Neural cell (in vitro differentiated cells): ENCODE measurements at regions not wholly inside any gene's neighbourhood (a gene's known extent, or its start where the extent isn't known, plus 50 kb on each side); places are given as distances from the start of the nearest gene placed in this dataset.

Source experiments
- H2AFZ ChIP-seq: fragments of 200-600, 300-800 bp; sonication (generic), shearing (Covaris generic); 2 replicates; pipeline ENCODE4 v1.6.0; 2014; ENCODE audit warnings: low read depth, mild to moderate bottlenecking, antibody characterized with exemption, low read length, moderate library complexity
- H3F3A ChIP-seq: fragments of 200-600 bp; shearing (Covaris generic); 2 replicates; pipeline ENCODE4 v1.6.1; 2016; ENCODE audit warnings: mild to moderate bottlenecking, moderate library complexity, mixed read lengths, antibody characterized with exemption, low read length; ENCODE audit not compliant: insufficient read depth, poor library complexity, severe bottlenecking
- H3K27ac ChIP-seq: fragments of 200-600, 300-800 bp; sonication (generic), shearing (Covaris generic); 2 replicates; pipeline ENCODE4 v1.5.1; 2014; ENCODE audit warnings: mild to moderate bottlenecking, low read length, moderate library complexity
- H3K27me3 ChIP-seq: fragments of 300-800, 200-600 bp; sonication (generic), shearing (Covaris generic); 2 replicates; pipeline ENCODE4 v1.6.0; 2014; ENCODE audit warnings: mild to moderate bottlenecking, low read depth, low read length, moderate library complexity; ENCODE audit not compliant: insufficient read depth
- H3K36me3 ChIP-seq: fragments of 300-800, 200-600 bp; sonication (generic), shearing (Covaris generic); 2 replicates; pipeline ENCODE4 v1.5.1; 2014; ENCODE audit warnings: mild to moderate bottlenecking, antibody characterized with exemption, low read length, moderate library complexity; ENCODE audit not compliant: insufficient read depth
- H3K4me2 ChIP-seq: fragments of 300-800, 200-600 bp; sonication (generic), shearing (Covaris generic); 2 replicates; pipeline ENCODE4 v1.6.0; 2014; ENCODE audit warnings: mild to moderate bottlenecking, low read length
- H3K4me3 ChIP-seq: fragments of 300-800, 200-600 bp; sonication (generic), shearing (Covaris generic); 2 replicates; pipeline ENCODE4 v1.5.1; 2014; ENCODE audit warnings: mild to moderate bottlenecking, low read length, moderate library complexity
- H3K79me2 ChIP-seq: fragments of 200-600 bp; shearing (Covaris generic); replicated peaks from 2 replicates; pipeline ENCODE4 v1.6.0; 2014; ENCODE audit warnings: mild to moderate bottlenecking, low read length, moderate library complexity; ENCODE audit not compliant: insufficient read depth
- H3K9ac ChIP-seq: fragments of 300-800, 200-600 bp; sonication (generic), shearing (Covaris generic); 2 replicates; pipeline ENCODE4 v1.6.1; 2016; ENCODE audit warnings: mild to moderate bottlenecking, low read length, mixed read lengths
- H3K9me2 ChIP-seq: fragments of 200-600 bp; shearing (Covaris generic); 2 replicates; pipeline ENCODE4 v1.6.1; 2016; ENCODE audit warnings: mild to moderate bottlenecking, low read length, mixed read lengths; ENCODE audit not compliant: insufficient read depth
- H3K9me3 ChIP-seq: fragments of 200-600, 300-800 bp; sonication (generic), shearing (Covaris generic); 2 replicates; pipeline ENCODE4 v1.6.1; 2016; ENCODE audit warnings: mild to moderate bottlenecking, mixed run types, low read length, moderate library complexity, mixed read lengths
- H4K20me1 ChIP-seq: fragments of 200-600 bp; shearing (Covaris generic); 2 replicates; pipeline ENCODE4 v1.6.1; 2016; ENCODE audit warnings: mild to moderate bottlenecking, mixed run types; ENCODE audit not compliant: insufficient read depth
- CTCF ChIP-seq: fragments of 450-650 bp; IDR thresholded peaks from 2 replicates; pipeline ENCODE4 v1.5.1; 2014; ENCODE audit warnings: antibody characterized with exemption, mild to moderate bottlenecking, moderate library complexity; ENCODE audit not compliant: poor library complexity, severe bottlenecking
- EP300 ChIP-seq: fragments of 450-650 bp; conservative IDR thresholded peaks from 2 replicates; pipeline ENCODE4 v1.6.1; 2014; ENCODE audit warnings: antibody characterized with exemption, mild to moderate bottlenecking, moderate library complexity; ENCODE audit not compliant: poor library complexity, severe bottlenecking
- EZH2 ChIP-seq: fragments of 200-600, 300-800 bp; shearing (Covaris generic), sonication (generic); IDR thresholded peaks from 2 replicates; pipeline ENCODE4 v1.6.1; 2014; ENCODE audit warnings: antibody characterized with exemption, low read length, borderline replicate concordance, mild to moderate bottlenecking; ENCODE audit not compliant: insufficient read depth, poor library complexity, severe bottlenecking
- MXI1 ChIP-seq: fragments of 450-650 bp; conservative IDR thresholded peaks from 2 replicates; pipeline ENCODE4 v1.6.1; 2014; ENCODE audit warnings: antibody characterized with exemption, mild to moderate bottlenecking; ENCODE audit not compliant: poor library complexity, severe bottlenecking
- POLR2AphosphoS5 ChIP-seq: IDR thresholded peaks from 2 replicates; pipeline ENCODE4 v1.6.1; 2012
- RAD21 ChIP-seq: fragments of 450-650 bp; conservative IDR thresholded peaks from 2 replicates; pipeline ENCODE4 v1.6.1; 2014; ENCODE audit warnings: antibody characterized with exemption, mild to moderate bottlenecking, moderate library complexity
- REST ChIP-seq: IDR thresholded peaks from 2 replicates; pipeline ENCODE4 v1.6.1; 2012; ENCODE audit warnings: borderline replicate concordance
- SMC3 ChIP-seq: fragments of 450-650 bp; conservative IDR thresholded peaks from 2 replicates; pipeline ENCODE4 v1.6.1; 2014; ENCODE audit warnings: antibody characterized with exemption, mild to moderate bottlenecking, moderate library complexity; ENCODE audit not compliant: poor library complexity
- TAF1 ChIP-seq: IDR thresholded peaks from 2 replicates; pipeline ENCODE4 v1.6.1; 2012; ENCODE audit warnings: low read depth

- Histone ChIP-seq H3K79me2 (peaks cover 3% of the 10 kb centered on the region), H3K9me3 (no peaks in the 10 kb centered on the region), H3K27ac (no peak overlapping the region), H3K27me3 (no peaks in the 10 kb centered on the region), H3K36me3 (no peaks in the 10 kb centered on the region), H3K9me2 (no peaks in the 10 kb centered on the region), H3K4me3 (no peak overlapping the region), H2AFZ (no peak overlapping the region), H3K4me2 (no peak overlapping the region), H3F3A (no peaks in the 10 kb centered on the region), H4K20me1 (no peaks in the 10 kb centered on the region), H3K9ac (no peak overlapping the region)
- no peak for TF ChIP-seq RAD21
- no peak for TF ChIP-seq POLR2AphosphoS5
- TF ChIP-seq SMC3: no peak
- no peak for TF ChIP-seq CTCF
- no peak for TF ChIP-seq EP300
- TF ChIP-seq EZH2: no peak
- TF ChIP-seq REST: no peak
- TF ChIP-seq TAF1: no peak
- TF ChIP-seq MXI1: no peak
Observed at GRCh38 chr4:41399231-41399630, 138.7 kb upstream of the LIMCH1 start.

GRCh38 chr4:41400296-41400695 is 137.7 kb upstream of the LIMCH1 start:
- Histone ChIP-seq H3K9me2 (no peaks in the 10 kb centered on the region), H3K4me2 (no peak overlapping the region), H3K27me3 (no peaks in the 10 kb centered on the region), H3K36me3 (no peaks in the 10 kb centered on the region), H3F3A (no peaks in the 10 kb centered on the region), H2AFZ (no peak overlapping the region), H3K27ac (no peak overlapping the region), H3K79me2 (peaks cover 3% of the 10 kb centered on the region), H3K9me3 (no peaks in the 10 kb centered on the region), H3K4me3 (no peak overlapping the region), H3K9ac (no peak overlapping the region), H4K20me1 (no peaks in the 10 kb centered on the region)
- TF ChIP-seq SMC3 (no peak), CTCF (no peak), EP300 (no peak), MXI1 (no peak), EZH2 (no peak), TAF1 (no peak), POLR2AphosphoS5 (no peak), RAD21 (no peak), REST (no peak)
